Neutrophil (primary cell): ENCODE measurements at regions not wholly inside any gene's neighbourhood (a gene's known extent, or its start where the extent isn't known, plus 50 kb on each side); places are given as distances from the start of the nearest gene placed in this dataset.

Experiments used
- H3K27ac ChIP-seq: fragments of 200-600 bp; sonication (generic); 2 replicates; pipeline ENCODE4 v1.5.1; 2016; ENCODE audit warnings: mild to moderate bottlenecking, moderate library complexity
- H3K27me3 ChIP-seq: fragments of 200-600 bp; sonication (generic); 2 replicates; pipeline ENCODE4 v1.6.0; 2016; ENCODE audit warnings: mild to moderate bottlenecking
- H3K36me3 ChIP-seq: fragments of 200-600 bp; sonication (generic); 2 replicates; pipeline ENCODE4 v1.5.1; 2017
- H3K4me1 ChIP-seq, 2 experiments: fragments of 200-600 bp in 1 of 2; sonication (generic) in 1 of 2; 1 replicate in 1 of 2; 2 replicates in 1 of 2; pipeline versions ENCODE4 v1.5.1 to v1.6.1; 2013 to 2016; ENCODE audit warnings: low read depth in 1 of 2, low read length in 1 of 2, mild to moderate bottlenecking in 1 of 2, moderate library complexity in 1 of 2; ENCODE audit not compliant: control insufficient read depth in 1 of 2, insufficient read depth in 1 of 2
- H3K4me3 ChIP-seq, 2 experiments: fragments of 200-600 bp in 1 of 2; sonication (generic) in 1 of 2; 1 replicate in 1 of 2; 2 replicates in 1 of 2; pipeline ENCODE4 v1.5.1; 2013 to 2016; ENCODE audit warnings: low read depth in 1 of 2, low read length in 1 of 2, mild to moderate bottlenecking in 1 of 2, moderate library complexity in 1 of 2
- H3K9me3 ChIP-seq: fragments of 200-600 bp; sonication (generic); 2 replicates; pipeline ENCODE4 v1.5.1; 2016
- CTCF ChIP-seq: fragments of 200-600 bp; sonication (generic); IDR thresholded peaks from 2 replicates; pipeline ENCODE4 v1.5.1; 2016; ENCODE audit warnings: antibody characterized with exemption

GRCh38 chr3:135310317-135310716 is 515.3 kb downstream of the EPHB1 start:
- Histone ChIP-seq H3K36me3 (no peaks in the 10 kb centered on the region), H3K27ac (no peak overlapping the region), H3K4me1 (no peaks in the 10 kb centered on the region), H3K9me3 (no peaks in the 10 kb centered on the region), H3K27me3 (no peaks in the 10 kb centered on the region), H3K4me3 (no peak overlapping the region)
- TF ChIP-seq CTCF = no peak

DNA sequence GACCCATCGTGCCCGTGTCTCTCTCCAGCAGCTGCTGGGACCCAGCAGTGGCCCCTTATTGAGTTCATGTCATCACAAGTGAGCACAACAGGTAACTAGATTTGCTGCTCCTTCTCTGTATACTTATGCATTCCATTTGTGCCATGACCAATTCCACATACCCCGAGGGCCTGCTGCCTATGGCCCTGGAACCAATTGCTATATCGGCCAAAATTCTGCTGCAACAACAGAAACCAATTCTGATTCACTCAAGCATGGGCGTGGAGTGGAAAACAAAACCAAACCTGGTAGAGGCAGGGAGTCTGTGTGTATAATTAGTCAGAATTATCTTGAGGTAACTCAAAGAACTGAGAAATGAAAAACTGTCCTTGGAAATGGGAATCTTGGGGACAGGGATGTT is 516.6 kb downstream of the EPHB1 start:
- H3K27ac ChIP-seq = no peak overlapping the region
- H3K9me3 ChIP-seq = no peaks in the 10 kb centered on the region
- no peaks in the 10 kb centered on the region for H3K4me1 ChIP-seq
- no peak for TF ChIP-seq CTCF
- H3K36me3 ChIP-seq = no peaks in the 10 kb centered on the region
- no peaks in the 10 kb centered on the region for H3K27me3 ChIP-seq
- H3K4me3 ChIP-seq = no peak overlapping the region

- H3K4me1 ChIP-seq = no peaks in the 10 kb centered on the region
- no peaks in the 10 kb centered on the region for H3K27me3 ChIP-seq
- no peak overlapping the region for H3K27ac ChIP-seq
- TF ChIP-seq CTCF = no peak
- no peaks in the 10 kb centered on the region for H3K9me3 ChIP-seq
- H3K36me3 ChIP-seq = no peaks in the 10 kb centered on the region
- H3K4me3 ChIP-seq = no peak overlapping the region
Observed at GRCh38 chr3:135314237-135314636, 519.2 kb downstream of the EPHB1 start.

- no peaks in the 10 kb centered on the region for H3K4me1 ChIP-seq
- no peaks in the 10 kb centered on the region for H3K27me3 ChIP-seq
- no peak overlapping the region for H3K27ac ChIP-seq
- no peak for TF ChIP-seq CTCF
- no peaks in the 10 kb centered on the region for H3K36me3 ChIP-seq
- no peaks in the 10 kb centered on the region for H3K9me3 ChIP-seq
- H3K4me3 ChIP-seq = no peak overlapping the region
Observed at GRCh38 chr3:135324301-135324700, 529.2 kb downstream of the EPHB1 start.

GRCh38 chr3:135325096-135325495 is 530.0 kb downstream of the EPHB1 start:
- H3K27me3 ChIP-seq = no peaks in the 10 kb centered on the region
- H3K27ac ChIP-seq = no peak overlapping the region
- H3K4me3 ChIP-seq = no peak overlapping the region
- H3K4me1 ChIP-seq = no peaks in the 10 kb centered on the region
- H3K36me3 ChIP-seq = no peaks in the 10 kb centered on the region
- H3K9me3 ChIP-seq = no peaks in the 10 kb centered on the region
- no peak for TF ChIP-seq CTCF

GRCh38 chr3:135325726-135326235 is 530.7 kb downstream of the EPHB1 start:
- Histone ChIP-seq H3K9me3 (no peaks in the 10 kb centered on the region), H3K27ac (no peak overlapping the region), H3K36me3 (no peaks in the 10 kb centered on the region), H3K4me1 (no peaks in the 10 kb centered on the region), H3K27me3 (no peaks in the 10 kb centered on the region), H3K4me3 (no peak overlapping the region)
- TF ChIP-seq CTCF = no peak
